GM23338 (cell line): ENCODE measurements at regions not wholly inside any gene's neighbourhood (a gene's known extent, or its start where the extent isn't known, plus 50 kb on each side); places are given as distances from the start of the nearest gene placed in this dataset.
A peak's percentile ranks its signal among the peaks of the same experiment; 100 is the strongest.

ENCODE experiments used
- ATAC-seq: fragments of 200-7000 bp; cut with Tn5 transposase; 3 replicates; pipeline ENCODE4 v1.9.1; 2020
- DNase-seq: peaks from one replicate; pipeline ENCODE4 v3.0.0-alpha.2; 2015; ENCODE audit warnings: low spot score
- H2AFZ ChIP-seq: fragments of 200-600 bp; sonication (generic); 2 replicates; pipeline ENCODE4 v1.8.0; 2016; ENCODE audit warnings: antibody characterized with exemption, mild to moderate bottlenecking, moderate library complexity
- H3F3A ChIP-seq: fragments of 200-600 bp; sonication (generic); replicated peaks from 2 replicates; pipeline ENCODE4 v1.8.0; 2017; ENCODE audit warnings: antibody characterized with exemption, mixed run types, low read depth
- H3K27ac ChIP-seq: fragments of 200-600 bp; sonication (generic); 2 replicates; pipeline ENCODE4 v1.6.1; 2016; ENCODE audit warnings: low read depth
- H3K27me3 ChIP-seq: fragments of 200-600 bp; sonication (generic); 2 replicates; pipeline ENCODE4 v1.8.0; 2016; ENCODE audit warnings: mild to moderate bottlenecking, mixed run types, moderate library complexity; ENCODE audit not compliant: insufficient read depth
- H3K36me3 ChIP-seq: fragments of 200-600 bp; sonication (generic); 2 replicates; pipeline ENCODE4 v1.8.0; 2016; ENCODE audit warnings: mild to moderate bottlenecking; ENCODE audit not compliant: insufficient read depth
- H3K4me1 ChIP-seq: fragments of 200-600 bp; sonication (generic); 2 replicates; pipeline ENCODE4 v1.8.0; 2016; ENCODE audit warnings: mild to moderate bottlenecking, moderate library complexity; ENCODE audit not compliant: insufficient read depth
- H3K4me2 ChIP-seq: fragments of 200-600 bp; sonication (generic); 2 replicates; pipeline ENCODE4 v1.7.1; 2017; ENCODE audit warnings: mixed run types
- H3K4me3 ChIP-seq: fragments of 200-600 bp; sonication (generic); 2 replicates; pipeline ENCODE4 v1.6.1; 2016; ENCODE audit warnings: mixed run types
- H3K79me2 ChIP-seq: fragments of 200-600 bp; sonication (generic); replicated peaks from 2 replicates; pipeline ENCODE4 v1.8.0; 2017; ENCODE audit warnings: mild to moderate bottlenecking; ENCODE audit not compliant: insufficient read depth
- H3K9me2 ChIP-seq: fragments of 200-600 bp; sonication (generic); 2 replicates; pipeline ENCODE4 v1.8.0; 2017; ENCODE audit not compliant: insufficient read depth
- H4K20me1 ChIP-seq: fragments of 200-600 bp; sonication (generic); replicated peaks from 2 replicates; pipeline ENCODE4 v1.8.0; 2017; ENCODE audit warnings: mild to moderate bottlenecking; ENCODE audit not compliant: insufficient read depth
- H3K27ac Mint-ChIP-seq: 2 replicates; pipeline ENCODE4 v1.8.0; 2020; ENCODE audit warnings: inconsistent platforms, mild to moderate bottlenecking, moderate library complexity, mixed read lengths
- H3K27me3 Mint-ChIP-seq: 3 replicates; pipeline ENCODE4 v1.8.0; 2022; ENCODE audit warnings: low read depth, mild to moderate bottlenecking, moderate library complexity, mixed read lengths, inconsistent platforms; ENCODE audit not compliant: insufficient read depth, poor library complexity
- H3K36me3 Mint-ChIP-seq: 3 replicates; pipeline ENCODE4 v1.8.0; 2021; ENCODE audit warnings: low read depth, mild to moderate bottlenecking, inconsistent platforms, moderate library complexity, mixed read lengths
- H3K4me1 Mint-ChIP-seq: 3 replicates; pipeline ENCODE4 v1.8.0; 2020; ENCODE audit warnings: mild to moderate bottlenecking, inconsistent platforms, mixed read lengths
- H3K4me3 Mint-ChIP-seq: 3 replicates; pipeline ENCODE4 v1.8.0; 2021; ENCODE audit warnings: moderate library complexity, mild to moderate bottlenecking, inconsistent platforms, mixed read lengths
- H3K9me3 Mint-ChIP-seq: 3 replicates; pipeline ENCODE4 v1.8.0; 2020; ENCODE audit warnings: moderate library complexity, mild to moderate bottlenecking, inconsistent platforms, mixed read lengths
- EZH2phosphoT487 ChIP-seq: fragments of 200-600 bp; sonication (generic); IDR thresholded peaks from one replicate; pipeline ENCODE4 v1.8.1; 2018; ENCODE audit warnings: antibody characterized with exemption; ENCODE audit not compliant: unreplicated experiment
- STAT1 ChIP-seq: IDR thresholded peaks from one replicate; pipeline ENCODE4 v1.6.1; 2016; ENCODE audit warnings: antibody characterized with exemption; ENCODE audit not compliant: unreplicated experiment
- TF ChIP-seq, protein P1 (sequence below): fragments of 250-450 bp; sonication (Bioruptor Pico); IDR thresholded peaks from 2 replicates; pipeline ENCODE4 v1.5.0; 2020; ENCODE audit warnings: mild to moderate bottlenecking, moderate library complexity
- TF ChIP-seq, protein P2 (sequence below): IDR thresholded peaks from 2 replicates; pipeline ENCODE4 v1.6.1; 2016; ENCODE audit warnings: antibody characterized with exemption
- TF ChIP-seq, protein P3 (sequence below): IDR thresholded peaks from one replicate; pipeline ENCODE4 v1.6.1; 2018; ENCODE audit warnings: antibody characterized with exemption; ENCODE audit not compliant: unreplicated experiment

DNA sequence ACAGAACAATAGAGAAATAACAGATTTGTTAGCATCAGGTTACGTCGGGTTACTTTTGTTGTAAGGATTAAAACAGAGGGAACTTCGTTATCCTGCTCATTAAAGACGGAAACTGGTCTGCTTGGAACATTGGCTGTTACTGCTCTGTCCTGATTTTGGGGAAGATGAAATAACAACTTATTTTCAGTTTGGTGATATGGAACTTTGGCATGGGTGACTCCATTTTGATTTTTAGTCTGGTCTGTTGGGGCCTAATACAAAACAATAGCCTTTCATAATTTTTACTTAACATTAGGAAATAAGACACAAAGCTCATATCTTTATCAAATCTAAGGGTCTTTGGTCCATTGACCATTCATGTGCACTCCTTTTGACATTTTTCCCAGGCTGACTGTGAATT is 220.5 kb upstream of the DUSP10 start (continued):
- TF ChIP-seq, protein P1, sequence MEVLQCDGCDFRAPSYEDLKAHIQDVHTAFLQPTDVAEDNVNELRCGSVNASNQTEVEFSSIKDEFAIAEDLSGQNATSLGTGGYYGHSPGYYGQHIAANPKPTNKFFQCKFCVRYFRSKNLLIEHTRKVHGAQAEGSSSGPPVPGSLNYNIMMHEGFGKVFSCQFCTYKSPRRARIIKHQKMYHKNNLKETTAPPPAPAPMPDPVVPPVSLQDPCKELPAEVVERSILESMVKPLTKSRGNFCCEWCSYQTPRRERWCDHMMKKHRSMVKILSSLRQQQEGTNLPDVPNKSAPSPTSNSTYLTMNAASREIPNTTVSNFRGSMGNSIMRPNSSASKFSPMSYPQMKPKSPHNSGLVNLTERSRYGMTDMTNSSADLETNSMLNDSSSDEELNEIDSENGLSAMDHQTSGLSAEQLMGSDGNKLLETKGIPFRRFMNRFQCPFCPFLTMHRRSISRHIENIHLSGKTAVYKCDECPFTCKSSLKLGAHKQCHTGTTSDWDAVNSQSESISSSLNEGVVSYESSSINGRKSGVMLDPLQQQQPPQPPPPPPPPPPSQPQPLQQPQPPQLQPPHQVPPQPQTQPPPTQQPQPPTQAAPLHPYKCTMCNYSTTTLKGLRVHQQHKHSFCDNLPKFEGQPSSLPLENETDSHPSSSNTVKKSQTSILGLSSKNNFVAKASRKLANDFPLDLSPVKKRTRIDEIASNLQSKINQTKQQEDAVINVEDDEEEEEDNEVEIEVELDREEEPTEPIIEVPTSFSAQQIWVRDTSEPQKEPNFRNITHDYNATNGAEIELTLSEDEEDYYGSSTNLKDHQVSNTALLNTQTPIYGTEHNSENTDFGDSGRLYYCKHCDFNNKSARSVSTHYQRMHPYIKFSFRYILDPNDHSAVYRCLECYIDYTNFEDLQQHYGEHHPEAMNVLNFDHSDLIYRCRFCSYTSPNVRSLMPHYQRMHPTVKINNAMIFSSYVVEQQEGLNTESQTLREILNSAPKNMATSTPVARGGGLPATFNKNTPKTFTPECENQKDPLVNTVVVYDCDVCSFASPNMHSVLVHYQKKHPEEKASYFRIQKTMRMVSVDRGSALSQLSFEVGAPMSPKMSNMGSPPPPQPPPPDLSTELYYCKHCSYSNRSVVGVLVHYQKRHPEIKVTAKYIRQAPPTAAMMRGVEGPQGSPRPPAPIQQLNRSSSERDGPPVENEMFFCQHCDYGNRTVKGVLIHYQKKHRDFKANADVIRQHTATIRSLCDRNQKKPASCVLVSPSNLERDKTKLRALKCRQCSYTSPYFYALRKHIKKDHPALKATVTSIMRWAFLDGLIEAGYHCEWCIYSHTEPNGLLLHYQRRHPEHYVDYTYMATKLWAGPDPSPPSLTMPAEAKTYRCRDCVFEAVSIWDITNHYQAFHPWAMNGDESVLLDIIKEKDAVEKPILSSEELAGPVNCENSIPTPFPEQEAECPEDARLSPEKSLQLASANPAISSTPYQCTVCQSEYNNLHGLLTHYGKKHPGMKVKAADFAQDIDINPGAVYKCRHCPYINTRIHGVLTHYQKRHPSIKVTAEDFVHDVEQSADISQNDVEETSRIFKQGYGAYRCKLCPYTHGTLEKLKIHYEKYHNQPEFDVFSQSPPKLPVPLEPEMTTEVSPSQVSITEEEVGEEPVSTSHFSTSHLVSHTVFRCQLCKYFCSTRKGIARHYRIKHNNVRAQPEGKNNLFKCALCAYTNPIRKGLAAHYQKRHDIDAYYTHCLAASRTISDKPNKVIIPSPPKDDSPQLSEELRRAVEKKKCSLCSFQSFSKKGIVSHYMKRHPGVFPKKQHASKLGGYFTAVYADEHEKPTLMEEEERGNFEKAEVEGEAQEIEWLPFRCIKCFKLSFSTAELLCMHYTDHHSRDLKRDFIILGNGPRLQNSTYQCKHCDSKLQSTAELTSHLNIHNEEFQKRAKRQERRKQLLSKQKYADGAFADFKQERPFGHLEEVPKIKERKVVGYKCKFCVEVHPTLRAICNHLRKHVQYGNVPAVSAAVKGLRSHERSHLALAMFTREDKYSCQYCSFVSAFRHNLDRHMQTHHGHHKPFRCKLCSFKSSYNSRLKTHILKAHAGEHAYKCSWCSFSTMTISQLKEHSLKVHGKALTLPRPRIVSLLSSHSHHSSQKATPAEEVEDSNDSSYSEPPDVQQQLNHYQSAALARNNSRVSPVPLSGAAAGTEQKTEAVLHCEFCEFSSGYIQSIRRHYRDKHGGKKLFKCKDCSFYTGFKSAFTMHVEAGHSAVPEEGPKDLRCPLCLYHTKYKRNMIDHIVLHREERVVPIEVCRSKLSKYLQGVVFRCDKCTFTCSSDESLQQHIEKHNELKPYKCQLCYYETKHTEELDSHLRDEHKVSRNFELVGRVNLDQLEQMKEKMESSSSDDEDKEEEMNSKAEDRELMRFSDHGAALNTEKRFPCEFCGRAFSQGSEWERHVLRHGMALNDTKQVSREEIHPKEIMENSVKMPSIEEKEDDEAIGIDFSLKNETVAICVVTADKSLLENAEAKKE (CRISPR knock-in tag): no peak
- TF ChIP-seq, protein P2, sequence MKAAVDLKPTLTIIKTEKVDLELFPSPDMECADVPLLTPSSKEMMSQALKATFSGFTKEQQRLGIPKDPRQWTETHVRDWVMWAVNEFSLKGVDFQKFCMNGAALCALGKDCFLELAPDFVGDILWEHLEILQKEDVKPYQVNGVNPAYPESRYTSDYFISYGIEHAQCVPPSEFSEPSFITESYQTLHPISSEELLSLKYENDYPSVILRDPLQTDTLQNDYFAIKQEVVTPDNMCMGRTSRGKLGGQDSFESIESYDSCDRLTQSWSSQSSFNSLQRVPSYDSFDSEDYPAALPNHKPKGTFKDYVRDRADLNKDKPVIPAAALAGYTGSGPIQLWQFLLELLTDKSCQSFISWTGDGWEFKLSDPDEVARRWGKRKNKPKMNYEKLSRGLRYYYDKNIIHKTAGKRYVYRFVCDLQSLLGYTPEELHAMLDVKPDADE: no peak
- TF ChIP-seq STAT1 (no peak), EZH2phosphoT487 (no peak)

DNA sequence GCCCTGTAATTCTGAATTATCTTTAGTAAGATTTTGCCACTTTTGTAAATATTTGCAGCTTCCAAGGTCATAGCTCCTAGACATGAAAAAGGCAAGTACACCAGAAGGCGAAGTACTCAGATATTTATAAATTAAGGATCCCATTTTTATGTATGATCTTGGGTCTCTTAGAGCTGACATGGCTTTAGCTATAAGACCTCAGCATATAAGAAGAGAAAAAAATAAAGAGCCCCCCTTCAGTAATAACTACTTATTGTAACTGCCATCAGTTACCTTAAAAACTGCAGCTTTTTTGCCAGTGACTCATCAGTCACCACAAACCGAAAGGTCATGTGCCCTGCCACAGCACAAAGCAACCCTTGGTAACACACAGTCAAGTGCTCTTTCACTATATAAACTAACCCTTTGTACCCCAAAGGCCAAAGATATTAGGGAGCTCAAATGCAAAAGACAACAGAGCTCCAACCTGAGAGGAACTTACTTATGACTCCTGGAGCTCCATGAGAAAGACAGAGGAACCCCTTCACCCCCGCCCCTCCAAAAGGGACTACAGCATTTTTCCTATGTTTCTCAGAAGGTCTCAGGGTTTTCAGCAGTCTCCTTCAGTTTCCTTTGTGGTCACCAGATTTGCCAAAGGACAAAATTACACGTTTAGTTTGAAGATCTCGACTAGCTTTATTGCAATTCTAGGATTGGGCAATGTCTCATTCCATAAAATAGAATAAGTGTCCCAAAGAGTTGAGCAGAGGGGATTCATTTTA is 219.8 kb upstream of the DUSP10 start:
- Mint-ChIP-seq H3K36me3 (peaks cover 4% of the 10 kb centered on the region), H3K4me1 (peaks cover 15% of the 10 kb centered on the region), H3K27ac (no peak overlapping the region), H3K4me3 (no peak overlapping the region), H3K9me3 (peaks cover 9% of the 10 kb centered on the region; the same call in 2 of the 3 replicates), H3K27me3 (no peaks in the 10 kb centered on the region)
- H3K4me3 ChIP-seq: no peak overlapping the region
- 0 out of 2 replicates have a peak, but pooled peaks cover 3% of the 10 kb centered on the region for H3K36me3 ChIP-seq
- H3K27ac ChIP-seq: no peak overlapping the region
- peak overlapping the region; percentile 70; the same call in 1 of the 2 replicates for H2AFZ ChIP-seq
- H3K4me2 ChIP-seq: no peak overlapping the region
- H3K4me1 ChIP-seq: peaks cover 24% of the 10 kb centered on the region
- H4K20me1 ChIP-seq: no peaks in the 10 kb centered on the region
- ATAC-seq (no peak), DNase-seq (no peak)
- 0 out of 2 replicates have a peak, but pooled peaks cover 4% of the 10 kb centered on the region for H3K9me2 ChIP-seq
- H3K79me2 ChIP-seq: no peaks in the 10 kb centered on the region
- H3F3A ChIP-seq: no peaks in the 10 kb centered on the region
- H3K27me3 ChIP-seq: no peaks in the 10 kb centered on the region
- TF ChIP-seq STAT1: no peak
- TF ChIP-seq, protein P2: no peak
- TF ChIP-seq, protein P3, sequence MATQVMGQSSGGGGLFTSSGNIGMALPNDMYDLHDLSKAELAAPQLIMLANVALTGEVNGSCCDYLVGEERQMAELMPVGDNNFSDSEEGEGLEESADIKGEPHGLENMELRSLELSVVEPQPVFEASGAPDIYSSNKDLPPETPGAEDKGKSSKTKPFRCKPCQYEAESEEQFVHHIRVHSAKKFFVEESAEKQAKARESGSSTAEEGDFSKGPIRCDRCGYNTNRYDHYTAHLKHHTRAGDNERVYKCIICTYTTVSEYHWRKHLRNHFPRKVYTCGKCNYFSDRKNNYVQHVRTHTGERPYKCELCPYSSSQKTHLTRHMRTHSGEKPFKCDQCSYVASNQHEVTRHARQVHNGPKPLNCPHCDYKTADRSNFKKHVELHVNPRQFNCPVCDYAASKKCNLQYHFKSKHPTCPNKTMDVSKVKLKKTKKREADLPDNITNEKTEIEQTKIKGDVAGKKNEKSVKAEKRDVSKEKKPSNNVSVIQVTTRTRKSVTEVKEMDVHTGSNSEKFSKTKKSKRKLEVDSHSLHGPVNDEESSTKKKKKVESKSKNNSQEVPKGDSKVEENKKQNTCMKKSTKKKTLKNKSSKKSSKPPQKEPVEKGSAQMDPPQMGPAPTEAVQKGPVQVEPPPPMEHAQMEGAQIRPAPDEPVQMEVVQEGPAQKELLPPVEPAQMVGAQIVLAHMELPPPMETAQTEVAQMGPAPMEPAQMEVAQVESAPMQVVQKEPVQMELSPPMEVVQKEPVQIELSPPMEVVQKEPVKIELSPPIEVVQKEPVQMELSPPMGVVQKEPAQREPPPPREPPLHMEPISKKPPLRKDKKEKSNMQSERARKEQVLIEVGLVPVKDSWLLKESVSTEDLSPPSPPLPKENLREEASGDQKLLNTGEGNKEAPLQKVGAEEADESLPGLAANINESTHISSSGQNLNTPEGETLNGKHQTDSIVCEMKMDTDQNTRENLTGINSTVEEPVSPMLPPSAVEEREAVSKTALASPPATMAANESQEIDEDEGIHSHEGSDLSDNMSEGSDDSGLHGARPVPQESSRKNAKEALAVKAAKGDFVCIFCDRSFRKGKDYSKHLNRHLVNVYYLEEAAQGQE: no peak
